HG02981 (cell line): ENCODE measurements at regions not wholly inside any gene's neighbourhood (a gene's known extent, or its start where the extent isn't known, plus 50 kb on each side); places are given as distances from the start of the nearest gene placed in this dataset.

Experiments used
- ATAC-seq: cut with Tn5 transposase; IDR thresholded peaks from one replicate; pipeline ENCODE4 v1.9.1; 2021; ENCODE audit warnings: mild to moderate bottlenecking, moderate library complexity; ENCODE audit not compliant: unreplicated experiment

- ATAC-seq = no peak
These were observed 389.7 kb upstream of the JARID2 start for GRCh38 chr6:14856177-14856576.

GRCh38 chr6:14857001-14857400 lies 388.9 kb upstream of the JARID2 start:
- no peak for ATAC-seq

GRCh38 chr6:14857501-14857900 lies 388.4 kb upstream of the JARID2 start:
- ATAC-seq = no peak

DNA sequence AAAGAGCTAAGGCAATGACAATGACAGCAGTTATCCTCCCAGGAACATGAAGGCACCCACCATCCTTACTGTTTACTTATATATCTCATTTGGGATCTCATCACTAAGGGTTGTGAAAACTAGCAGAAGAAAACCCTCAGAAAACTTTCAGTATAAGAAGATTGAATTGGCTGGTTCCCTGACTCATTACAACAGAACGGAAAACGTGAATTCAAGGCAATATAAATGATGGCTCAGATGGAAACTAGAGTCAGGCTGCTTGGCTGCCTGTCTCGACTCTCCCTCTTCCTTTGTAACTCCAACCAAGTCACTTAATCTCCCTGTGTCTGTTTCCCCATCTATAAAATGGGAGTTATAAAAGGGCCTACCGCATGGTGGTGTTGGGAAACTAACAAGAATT lies 387.1 kb upstream of the JARID2 start:
- ATAC-seq = no peak

GRCh38 chr6:14860774-14861173 lies 385.1 kb upstream of the JARID2 start:
- ATAC-seq = no peak

DNA sequence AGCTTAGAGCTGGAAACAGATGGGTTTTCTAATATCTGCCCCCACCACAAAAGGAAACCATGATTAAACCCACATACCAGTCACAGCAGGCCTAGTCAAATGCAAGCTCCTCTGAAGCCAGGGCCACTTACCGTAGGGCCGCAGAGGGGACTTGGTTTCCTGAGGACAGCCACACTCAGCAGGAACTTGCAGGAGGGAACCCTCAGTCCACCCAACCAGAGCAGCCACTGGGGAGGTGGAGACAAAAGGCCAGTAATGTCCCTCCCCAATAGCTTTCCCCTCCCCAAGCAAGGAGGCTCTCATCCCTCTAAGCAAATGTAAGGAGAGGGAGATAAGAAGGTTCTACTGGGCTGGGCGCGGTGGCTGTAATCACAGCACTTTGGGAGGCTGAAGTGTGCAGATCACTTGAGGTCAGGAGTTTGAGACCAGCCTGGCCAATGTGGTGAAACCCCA lies 384.4 kb upstream of the JARID2 start:
- ATAC-seq = no peak

DNA sequence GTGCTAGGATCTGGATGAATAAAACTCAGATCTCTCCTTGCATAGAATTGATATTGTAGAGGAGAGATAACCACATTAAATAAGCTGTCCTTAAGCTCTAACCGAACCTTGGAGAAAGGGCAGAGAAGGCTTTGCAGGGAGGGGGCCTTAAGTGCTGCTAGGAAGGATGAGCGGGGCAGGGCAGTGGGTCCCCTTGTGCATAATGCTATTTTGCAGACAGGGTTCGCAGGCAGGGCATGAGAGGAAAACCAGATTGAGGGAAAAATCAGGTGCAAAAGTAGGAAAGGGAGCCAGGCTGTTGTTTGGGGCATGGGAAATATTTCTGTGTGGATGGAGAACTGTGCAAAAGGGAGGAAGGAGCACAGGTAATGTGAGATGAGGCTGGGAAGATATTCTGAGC lies 383.0 kb upstream of the JARID2 start:
- ATAC-seq = no peak

DNA sequence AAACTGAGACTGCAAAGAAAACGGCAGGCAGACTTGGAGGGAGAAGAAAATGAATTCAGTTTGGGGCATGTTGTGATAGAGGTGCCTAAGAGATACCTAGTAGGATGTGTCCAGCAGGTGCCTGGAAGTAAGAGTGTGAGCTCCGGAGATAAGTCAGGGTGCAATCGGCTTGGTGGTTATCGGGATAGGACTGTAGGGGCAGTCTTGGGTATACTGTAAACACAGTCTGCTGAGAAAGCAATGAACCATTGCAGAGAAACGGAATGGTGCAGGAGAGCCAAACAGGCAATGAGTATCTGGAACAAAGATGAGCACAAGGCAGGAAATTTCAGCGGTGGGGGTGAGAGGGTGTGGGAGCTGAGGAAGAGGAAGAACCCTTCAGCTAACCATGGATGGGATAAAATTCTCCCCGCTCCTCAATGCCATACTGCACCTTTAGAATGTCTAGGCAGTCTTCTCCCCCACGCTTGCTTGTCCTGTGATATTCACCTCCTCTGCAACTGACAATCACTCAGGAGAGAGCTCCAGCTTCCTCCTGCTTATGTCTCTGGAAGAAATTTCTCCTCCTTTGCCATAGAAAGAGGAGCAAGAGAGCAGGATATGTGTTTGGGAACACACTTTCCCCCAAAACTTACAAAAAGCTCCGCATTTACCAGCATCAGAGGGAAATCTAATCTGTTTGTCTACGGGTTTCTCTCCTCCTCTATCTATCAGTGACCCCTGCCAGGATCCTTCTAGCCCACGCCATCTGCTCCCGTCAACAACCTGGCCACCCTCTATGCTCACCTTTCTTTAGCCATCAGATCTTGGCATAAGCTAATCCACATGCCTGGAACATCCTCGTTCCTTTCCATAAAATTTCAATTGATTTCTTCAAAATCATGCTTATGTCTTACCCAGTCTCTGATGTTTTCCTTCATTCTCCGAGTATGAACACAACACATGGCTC lies 381.7 kb upstream of the JARID2 start:
- no peak for ATAC-seq

- ATAC-seq = no peak
These were observed 380.3 kb upstream of the JARID2 start for GRCh38 chr6:14865531-14866100.

DNA sequence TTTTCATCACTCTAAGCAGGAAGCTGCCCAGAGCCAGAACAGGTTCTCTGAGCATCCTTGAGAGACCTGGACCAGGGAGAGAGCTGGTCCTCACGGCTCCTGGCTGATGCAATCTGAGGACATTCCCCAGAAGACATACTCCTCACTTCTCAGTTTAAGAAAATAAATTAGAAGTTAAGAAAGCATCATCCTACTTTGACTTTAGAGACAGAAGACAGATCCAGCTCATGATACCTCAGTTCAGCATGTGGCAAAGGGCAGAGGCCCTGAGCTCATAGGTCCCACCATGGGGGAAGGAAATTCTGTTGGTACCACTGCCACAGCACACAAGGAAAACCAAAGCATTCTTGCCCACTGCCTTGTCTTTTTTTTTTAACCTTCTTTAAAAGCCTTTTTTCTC lies 378.1 kb upstream of the JARID2 start:
- no peak for ATAC-seq

GRCh38 chr6:14871221-14871620 lies 374.6 kb upstream of the JARID2 start:
- no peak for ATAC-seq

GRCh38 chr6:14873101-14873500 lies 372.8 kb upstream of the JARID2 start:
- no peak for ATAC-seq

GRCh38 chr6:14873781-14874441 lies 372.0 kb upstream of the JARID2 start:
- no peak for ATAC-seq

GRCh38 chr6:14874975-14875480 lies 370.8 kb upstream of the JARID2 start:
- ATAC-seq = no peak

- peak; percentile 50 for ATAC-seq
These were observed 370.3 kb upstream of the JARID2 start for GRCh38 chr6:14875481-14876063.

- peak; percentile 61 for ATAC-seq
These were observed 368.9 kb upstream of the JARID2 start for GRCh38 chr6:14876778-14877613.

DNA sequence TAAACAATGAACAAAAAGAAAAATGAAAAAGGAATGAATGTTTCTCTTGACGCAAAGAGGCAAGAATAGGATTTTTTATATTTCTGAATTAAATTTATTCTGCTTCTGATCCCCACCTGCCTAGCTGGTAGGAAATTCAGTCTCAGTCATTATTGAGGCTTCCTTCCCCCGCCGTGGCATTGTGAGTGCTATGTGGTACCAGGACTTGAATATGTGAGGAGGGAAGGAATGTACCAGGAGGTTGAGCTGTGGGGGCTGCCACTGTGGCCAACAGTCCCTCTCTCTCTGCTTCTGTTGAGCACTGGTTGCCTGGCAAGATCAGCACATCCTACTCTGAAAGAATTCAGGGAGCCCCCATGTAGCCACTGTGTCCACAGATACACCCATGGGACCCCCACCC lies 368.1 kb upstream of the JARID2 start:
- ATAC-seq = no peak

- ATAC-seq = no peak
These were observed 365.8 kb upstream of the JARID2 start for GRCh38 chr6:14880052-14880451.

DNA sequence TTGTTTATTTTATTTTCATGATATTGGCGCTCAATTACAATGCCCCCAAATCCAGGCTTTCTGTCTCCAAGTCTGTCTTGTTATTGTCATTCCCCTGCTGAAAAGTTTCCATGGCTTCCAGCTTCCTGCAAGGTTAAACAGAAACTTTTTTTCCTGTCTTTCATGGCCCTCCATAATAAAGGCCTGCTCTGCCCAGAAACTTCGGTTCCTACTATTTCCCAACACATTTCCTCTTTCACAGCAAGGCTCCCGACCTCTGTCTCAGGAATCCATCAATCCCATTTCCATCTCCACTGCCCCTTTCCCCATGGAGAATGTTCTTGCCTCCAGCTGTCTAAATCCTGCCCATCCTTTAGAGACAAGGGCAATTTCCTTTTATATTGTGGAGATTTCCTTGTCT lies 365.2 kb upstream of the JARID2 start:
- ATAC-seq = no peak

- no peak for ATAC-seq
These were observed 364.5 kb upstream of the JARID2 start for GRCh38 chr6:14881398-14881797.
